GM12864 (cell line): ENCODE measurements at regions not wholly inside any gene's neighbourhood (a gene's known extent, or its start where the extent isn't known, plus 50 kb on each side); places are given as distances from the start of the nearest gene placed in this dataset.

Source experiments
- DNase-seq: peaks from one replicate; pipeline ENCODE4 v3.0.0-alpha.2; 2011; ENCODE audit warnings: low read depth
- H3K4me3 ChIP-seq: 2 replicates; pipeline ENCODE4 v1.5.1; 2011; ENCODE audit warnings: mild to moderate bottlenecking, low read depth, low read length, control low read depth
- TF ChIP-seq, protein P1 (sequence below): IDR thresholded peaks from 2 replicates; pipeline ENCODE4 v1.5.1; 2011; ENCODE audit warnings: low read depth, mild to moderate bottlenecking, moderate library complexity, low read length, control low read depth, inconsistent platforms; ENCODE audit errors: missing control alignments

DNA sequence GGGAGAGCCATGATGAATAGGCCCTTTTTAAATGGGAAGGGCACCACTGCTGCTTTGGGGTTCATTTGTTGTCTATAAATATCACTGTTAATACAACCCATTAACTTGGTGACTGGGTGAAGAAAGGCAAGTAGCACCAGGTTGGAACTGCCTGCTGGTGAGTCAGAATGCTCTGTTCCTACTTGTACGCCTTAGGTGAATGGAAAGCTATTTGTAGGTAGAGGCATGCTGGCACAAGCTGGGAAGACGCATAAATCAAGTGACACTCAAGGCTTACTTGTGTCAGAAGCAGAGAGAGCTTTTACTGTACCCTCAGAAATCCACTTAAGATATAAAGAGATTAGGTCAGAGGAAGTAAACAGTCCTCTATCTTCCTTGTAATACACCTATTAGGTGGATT lies 142.5 kb downstream of the TMX1 start:
- DNase-seq = no peak
- TF ChIP-seq, protein P1, sequence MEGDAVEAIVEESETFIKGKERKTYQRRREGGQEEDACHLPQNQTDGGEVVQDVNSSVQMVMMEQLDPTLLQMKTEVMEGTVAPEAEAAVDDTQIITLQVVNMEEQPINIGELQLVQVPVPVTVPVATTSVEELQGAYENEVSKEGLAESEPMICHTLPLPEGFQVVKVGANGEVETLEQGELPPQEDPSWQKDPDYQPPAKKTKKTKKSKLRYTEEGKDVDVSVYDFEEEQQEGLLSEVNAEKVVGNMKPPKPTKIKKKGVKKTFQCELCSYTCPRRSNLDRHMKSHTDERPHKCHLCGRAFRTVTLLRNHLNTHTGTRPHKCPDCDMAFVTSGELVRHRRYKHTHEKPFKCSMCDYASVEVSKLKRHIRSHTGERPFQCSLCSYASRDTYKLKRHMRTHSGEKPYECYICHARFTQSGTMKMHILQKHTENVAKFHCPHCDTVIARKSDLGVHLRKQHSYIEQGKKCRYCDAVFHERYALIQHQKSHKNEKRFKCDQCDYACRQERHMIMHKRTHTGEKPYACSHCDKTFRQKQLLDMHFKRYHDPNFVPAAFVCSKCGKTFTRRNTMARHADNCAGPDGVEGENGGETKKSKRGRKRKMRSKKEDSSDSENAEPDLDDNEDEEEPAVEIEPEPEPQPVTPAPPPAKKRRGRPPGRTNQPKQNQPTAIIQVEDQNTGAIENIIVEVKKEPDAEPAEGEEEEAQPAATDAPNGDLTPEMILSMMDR = no peak
- H3K4me3 ChIP-seq = no peak overlapping the region

DNA sequence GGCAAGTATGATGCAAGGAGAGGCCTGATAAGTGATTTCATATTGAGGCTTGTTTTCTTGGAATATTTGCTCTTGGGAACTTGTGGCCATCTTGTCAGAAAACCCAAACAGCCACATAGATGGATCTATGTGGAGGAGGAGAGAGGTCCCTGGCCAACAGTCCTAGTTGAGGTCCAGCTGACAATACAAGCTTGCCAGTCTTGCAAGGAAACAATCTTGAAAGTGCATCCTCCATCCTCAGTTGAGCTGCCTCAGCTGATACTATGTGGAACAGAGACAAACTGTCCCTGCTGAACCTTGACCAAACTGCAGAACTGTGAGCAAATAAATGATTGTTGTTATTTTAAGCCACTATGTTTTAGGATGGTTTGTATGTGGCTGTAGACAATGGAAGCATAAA lies 146.4 kb downstream of the TMX1 start:
- no peak for DNase-seq
- H3K4me3 ChIP-seq = no peak overlapping the region
- TF ChIP-seq, protein P1 = no peak

- TF ChIP-seq, protein P1 = no peak
- H3K4me3 ChIP-seq = no peak overlapping the region
- no peak for DNase-seq
Observed at GRCh38 chr14:51386983-51387735, 147.1 kb downstream of the TMX1 start.

DNA sequence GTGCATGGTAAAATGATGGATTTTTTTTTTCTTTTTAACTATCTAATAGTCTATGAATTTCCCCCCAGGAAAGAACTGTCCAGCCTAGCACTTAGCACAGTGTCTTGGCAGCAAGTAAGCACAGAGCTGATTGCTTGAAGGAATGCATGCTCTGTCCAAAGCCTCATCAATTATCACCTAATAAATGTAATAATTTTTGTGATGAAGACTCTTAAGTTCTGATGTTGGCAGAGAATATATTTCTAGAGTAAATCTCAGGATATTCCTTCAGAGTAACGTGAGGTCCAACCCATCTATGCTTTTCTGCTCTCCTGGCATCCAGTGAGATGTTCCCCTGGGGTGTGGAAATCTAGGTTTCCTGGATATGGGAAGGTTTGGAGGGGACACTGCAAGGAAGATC lies 152.4 kb downstream of the TMX1 start:
- no peak overlapping the region for H3K4me3 ChIP-seq
- TF ChIP-seq, protein P1 = no peak
- no peak for DNase-seq

GRCh38 chr14:51394384-51394783 lies 154.3 kb downstream of the TMX1 start:
- no peak for DNase-seq
- TF ChIP-seq, protein P1 = no peak
- H3K4me3 ChIP-seq = no peak overlapping the region

DNA sequence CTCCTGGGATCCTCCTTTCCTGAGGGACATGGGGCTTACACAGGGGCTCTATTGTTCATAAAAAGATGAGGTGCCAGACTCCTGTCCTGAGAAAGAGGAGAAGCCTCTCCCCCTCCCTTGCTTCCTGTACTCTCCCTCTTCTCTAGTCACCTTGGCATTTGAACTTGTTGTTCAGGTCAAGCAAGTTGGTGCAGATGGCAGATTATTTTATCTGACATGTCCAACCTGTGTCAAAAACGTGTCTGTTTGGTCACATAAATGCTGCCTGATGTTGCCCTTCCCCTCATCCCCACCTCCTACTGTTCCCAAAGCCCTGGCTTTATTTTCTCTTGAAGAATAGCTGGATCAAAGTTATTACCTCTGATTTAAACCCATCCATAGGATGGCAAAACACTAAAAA lies 154.8 kb downstream of the TMX1 start:
- H3K4me3 ChIP-seq = no peak overlapping the region
- DNase-seq = no peak
- TF ChIP-seq, protein P1 = no peak

- DNase-seq = no peak
- H3K4me3 ChIP-seq = no peak overlapping the region
- TF ChIP-seq, protein P1 = no peak
Observed at GRCh38 chr14:51395361-51395849, 155.4 kb downstream of the TMX1 start.
